Choroid plexus epithelial cell (primary cell): ENCODE measurements at regions not wholly inside any gene's neighbourhood (a gene's known extent, or its start where the extent isn't known, plus 50 kb on each side); places are given as distances from the start of the nearest gene placed in this dataset.

ENCODE experiments used
- DNase-seq: peaks from one replicate; pipeline ENCODE4 v3.0.0-alpha.2; 2010; ENCODE audit warnings: low read depth
- H3K4me3 ChIP-seq: 2 replicates; pipeline ENCODE4 v1.5.1; 2011; ENCODE audit warnings: low read depth, mild to moderate bottlenecking, control low read depth, low read length, moderate library complexity
- CTCF ChIP-seq: conservative IDR thresholded peaks from 2 replicates; pipeline ENCODE4 v1.5.1; 2011; ENCODE audit warnings: low read depth, mild to moderate bottlenecking, control low read depth, inconsistent platforms, low read length, moderate library complexity

GRCh38 chrX:36950495-36951253 lies 57.5 kb upstream of the FAM47C start:
- no peak for DNase-seq
- no peak overlapping the region for H3K4me3 ChIP-seq
- TF ChIP-seq CTCF: no peak

- no peak for TF ChIP-seq CTCF
- no peak for DNase-seq
- H3K4me3 ChIP-seq: peak overlapping the region; percentile 24
Observed at GRCh38 chrX:36957425-36958328, 50.5 kb upstream of the FAM47C start.
